ENCODE measurements at regions not wholly inside any gene's neighbourhood (a gene's known extent, or its start where the extent isn't known, plus 50 kb on each side); places are given as distances from the start of the nearest gene placed in this dataset.

DNA sequence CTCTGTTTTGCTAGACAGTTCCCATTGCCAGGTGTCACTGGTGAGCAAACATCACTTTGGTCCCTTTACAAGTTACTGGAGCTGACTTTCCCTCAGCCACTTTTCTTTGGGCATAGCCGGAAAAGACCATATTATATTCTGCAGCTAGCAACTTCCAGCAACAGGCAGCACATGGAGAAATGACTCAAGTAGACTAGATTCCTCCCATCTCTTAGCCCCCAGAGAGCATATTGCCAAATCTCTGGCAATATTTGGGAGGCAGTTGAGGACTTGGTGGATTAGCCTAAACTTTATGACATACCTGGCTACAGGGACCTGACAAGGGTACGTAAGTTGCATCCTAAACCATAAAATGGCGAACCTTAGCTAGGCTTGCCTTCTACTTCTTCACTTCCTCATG, 204.7 kb upstream of the MPDZ start:
- Histone ChIP-seq H3K27ac (ENCODE audit: low read depth) (no peak overlapping the region), H3K36me3 (ENCODE audit: insufficient read depth) (no peaks in the 10 kb centered on the region), H3K4me3 (ENCODE audit: low read depth, low read length) (no peak overlapping the region), H3K4me1 (ENCODE audit: insufficient read depth) (no peaks in the 10 kb centered on the region)
- WGBS, result 96% methylated on average over 3 of the region's 3 CpGs
- DNase-seq (ENCODE audit: extremely low spot score), result no peak

DNA sequence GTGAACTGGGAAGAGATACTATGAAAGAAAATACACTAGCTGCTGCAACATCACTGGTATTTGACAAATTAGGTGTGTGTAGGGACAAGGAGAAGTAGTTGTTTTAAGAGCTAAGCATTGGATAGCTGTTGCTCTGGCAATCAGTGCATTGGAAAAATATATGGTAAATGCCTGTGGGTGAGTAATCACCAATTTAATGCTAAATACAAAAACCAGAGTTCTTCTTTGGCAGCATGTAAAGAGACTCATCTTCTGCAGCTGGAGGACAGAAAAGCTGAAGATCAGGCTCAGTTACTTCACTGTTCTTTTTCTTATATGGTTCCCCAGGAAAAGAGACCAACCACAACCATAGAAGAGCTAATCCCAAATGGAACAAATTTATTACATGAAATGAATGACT, 201.8 kb upstream of the MPDZ start:
- no peak overlapping the region for H3K4me3 ChIP-seq (ENCODE audit: low read depth, low read length)
- H3K27ac ChIP-seq (ENCODE audit: low read depth), result no peak overlapping the region
- no peaks in the 10 kb centered on the region for H3K36me3 ChIP-seq (ENCODE audit: insufficient read depth)
- DNase-seq (ENCODE audit: extremely low spot score), result no peak
- H3K4me1 ChIP-seq (ENCODE audit: insufficient read depth), result no peaks in the 10 kb centered on the region

DNA sequence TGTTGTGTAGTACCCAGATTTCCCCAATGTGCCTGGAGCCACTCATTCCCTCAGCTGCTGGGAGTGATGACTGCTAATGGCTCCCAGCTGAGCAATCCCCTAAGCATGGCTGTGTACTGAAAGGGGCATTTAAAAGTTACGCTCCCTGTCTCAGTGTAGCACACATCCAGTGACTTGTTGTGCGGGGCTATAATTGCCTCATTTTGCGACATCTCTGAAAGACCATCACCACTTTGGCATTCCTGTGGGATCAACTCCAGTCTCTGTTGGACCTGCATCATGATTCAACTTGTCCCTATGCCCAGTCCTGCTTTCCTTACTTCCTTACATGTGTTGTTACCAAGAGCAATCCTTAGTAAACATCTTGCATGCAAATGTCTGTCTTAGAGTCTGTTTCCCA, 201.2 kb upstream of the MPDZ start:
- Histone ChIP-seq H3K27ac (ENCODE audit: low read depth) (no peak overlapping the region), H3K4me3 (ENCODE audit: low read depth, low read length) (no peak overlapping the region), H3K36me3 (ENCODE audit: insufficient read depth) (no peaks in the 10 kb centered on the region), H3K4me1 (ENCODE audit: insufficient read depth) (no peaks in the 10 kb centered on the region)
- no peak for DNase-seq (ENCODE audit: extremely low spot score)
- WGBS, result 90% methylated on average over 3 of the region's 3 CpGs

DNA sequence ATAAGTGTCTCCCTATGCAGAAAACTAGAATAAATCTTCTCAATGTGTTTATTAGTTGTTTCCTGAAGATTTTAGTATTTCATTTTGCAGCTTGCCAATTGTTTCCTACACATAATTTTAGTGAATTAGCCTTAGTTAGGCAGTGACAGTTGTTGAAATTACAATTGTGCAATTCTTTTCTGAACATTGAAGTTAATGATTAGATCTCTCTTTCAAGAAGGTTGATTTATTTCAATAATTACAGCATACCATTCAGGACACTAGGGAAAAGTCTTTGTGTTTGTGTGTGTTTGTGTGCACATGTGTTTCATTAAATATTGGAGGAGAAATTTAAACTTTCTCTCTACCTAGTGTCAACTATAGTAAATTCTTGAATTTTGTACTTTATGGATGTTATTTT, 199.6 kb upstream of the MPDZ start:
- no peak overlapping the region for H3K27ac ChIP-seq (ENCODE audit: low read depth)
- no peaks in the 10 kb centered on the region for H3K36me3 ChIP-seq (ENCODE audit: insufficient read depth)
- DNase-seq (ENCODE audit: extremely low spot score), result no peak
- no peak overlapping the region for H3K4me3 ChIP-seq (ENCODE audit: low read depth, low read length)
- no peaks in the 10 kb centered on the region for H3K4me1 ChIP-seq (ENCODE audit: insufficient read depth)

DNA sequence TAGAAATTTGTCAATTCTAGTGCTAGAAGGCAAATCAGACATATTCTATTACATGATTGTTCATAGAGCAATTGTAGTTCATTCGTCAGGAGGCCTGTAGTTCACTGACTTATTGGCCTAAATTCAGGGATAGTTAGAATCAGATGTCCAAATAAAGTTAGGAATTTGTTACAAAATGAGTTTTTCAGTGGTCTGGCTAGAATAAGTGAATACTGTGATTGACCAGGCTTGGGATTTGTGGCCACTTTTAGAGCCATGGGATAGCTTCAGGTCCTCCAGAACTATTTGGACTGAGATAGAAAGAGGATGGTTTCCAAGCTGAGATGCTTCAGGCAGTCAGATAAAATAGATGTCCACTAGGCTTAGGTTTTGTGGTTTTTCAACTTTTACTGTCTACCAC, 199.1 kb upstream of the MPDZ start:
- Histone ChIP-seq H3K4me1 (ENCODE audit: insufficient read depth) (no peaks in the 10 kb centered on the region), H3K4me3 (ENCODE audit: low read depth, low read length) (no peak overlapping the region), H3K27ac (ENCODE audit: low read depth) (no peak overlapping the region), H3K36me3 (ENCODE audit: insufficient read depth) (no peaks in the 10 kb centered on the region)
- DNase-seq (ENCODE audit: extremely low spot score), result no peak
- WGBS, result 62% methylated on average over 1 of the region's 1 CpG

DNA sequence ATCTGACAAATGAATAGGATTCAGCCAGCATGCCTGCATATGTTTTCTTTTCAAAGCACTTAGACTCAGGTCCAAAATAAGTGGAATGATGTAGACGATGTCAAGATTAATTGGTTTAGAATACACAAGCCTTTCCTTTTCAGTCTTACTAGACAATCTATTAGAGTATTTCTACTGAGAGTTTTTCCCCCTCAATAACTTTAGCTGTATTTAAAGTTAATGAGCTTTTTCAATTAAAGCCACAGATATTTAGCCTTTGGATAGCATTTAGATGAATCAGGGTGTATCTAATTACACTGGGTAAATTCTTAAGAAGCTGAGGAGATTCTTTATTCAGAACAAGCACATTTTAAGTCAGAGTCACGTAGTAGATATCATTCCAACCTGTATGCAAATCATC, 198.7 kb upstream of the MPDZ start:
- 61% methylated on average over 2 of the region's 2 CpGs for WGBS
- Histone ChIP-seq H3K4me3 (ENCODE audit: low read depth, low read length) (no peak overlapping the region), H3K27ac (ENCODE audit: low read depth) (no peak overlapping the region), H3K36me3 (ENCODE audit: insufficient read depth) (no peaks in the 10 kb centered on the region), H3K4me1 (ENCODE audit: insufficient read depth) (no peaks in the 10 kb centered on the region)
- no peak for DNase-seq (ENCODE audit: extremely low spot score)

GRCh38 chr9:13470836-13471235, 191.3 kb upstream of the MPDZ start:
- no peak for DNase-seq (ENCODE audit: extremely low spot score)
- no peaks in the 10 kb centered on the region for H3K4me1 ChIP-seq (ENCODE audit: insufficient read depth)
- no peaks in the 10 kb centered on the region for H3K36me3 ChIP-seq (ENCODE audit: insufficient read depth)
- no peak overlapping the region for H3K4me3 ChIP-seq (ENCODE audit: low read depth, low read length)
- no peak overlapping the region for H3K27ac ChIP-seq (ENCODE audit: low read depth)
- 84% methylated on average over 3 of the region's 3 CpGs for WGBS

DNA sequence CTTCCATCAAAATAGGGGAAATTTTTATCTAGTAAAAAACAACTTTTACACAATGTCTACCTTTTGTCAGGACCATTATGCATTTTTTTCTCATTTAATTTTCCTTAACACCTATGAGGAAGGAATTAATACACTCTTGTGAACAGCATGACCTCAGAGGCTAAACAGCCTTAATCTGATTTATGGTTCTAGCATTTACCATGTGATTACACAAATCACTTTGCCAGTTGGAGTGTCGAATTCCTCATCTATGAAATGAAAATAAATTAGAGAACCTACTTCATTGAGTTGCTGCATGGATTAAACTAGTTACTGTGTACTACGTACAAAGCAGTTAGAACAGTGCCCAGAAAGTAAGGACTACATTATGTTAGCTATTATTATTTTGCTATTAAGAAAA, 187.7 kb upstream of the MPDZ start:
- DNase-seq (ENCODE audit: extremely low spot score), result no peak
- no peaks in the 10 kb centered on the region for H3K36me3 ChIP-seq (ENCODE audit: insufficient read depth)
- WGBS, result 61% methylated on average over 2 of the region's 2 CpGs
- H3K27ac ChIP-seq (ENCODE audit: low read depth), result no peak overlapping the region
- no peak overlapping the region for H3K4me3 ChIP-seq (ENCODE audit: low read depth, low read length)
- no peaks in the 10 kb centered on the region for H3K4me1 ChIP-seq (ENCODE audit: insufficient read depth)

GRCh38 chr9:13461414-13461991, 182.0 kb upstream of the MPDZ start:
- WGBS, result 71% methylated on average over 4 of the region's 4 CpGs
- no peak for DNase-seq (ENCODE audit: extremely low spot score)
- no peaks in the 10 kb centered on the region for H3K36me3 ChIP-seq (ENCODE audit: insufficient read depth)
- no peak overlapping the region for H3K27ac ChIP-seq (ENCODE audit: low read depth)
- H3K4me3 ChIP-seq (ENCODE audit: low read depth, low read length), result no peak overlapping the region
- no peaks in the 10 kb centered on the region for H3K4me1 ChIP-seq (ENCODE audit: insufficient read depth)

GRCh38 chr9:13459071-13459470, 179.6 kb upstream of the MPDZ start:
- H3K36me3 ChIP-seq (ENCODE audit: insufficient read depth), result no peaks in the 10 kb centered on the region
- H3K27ac ChIP-seq (ENCODE audit: low read depth), result no peak overlapping the region
- H3K4me1 ChIP-seq (ENCODE audit: insufficient read depth), result no peaks in the 10 kb centered on the region
- WGBS, result 97% methylated on average over 3 of the region's 3 CpGs
- H3K4me3 ChIP-seq (ENCODE audit: low read depth, low read length), result no peak overlapping the region
- DNase-seq (ENCODE audit: extremely low spot score), result no peak

DNA sequence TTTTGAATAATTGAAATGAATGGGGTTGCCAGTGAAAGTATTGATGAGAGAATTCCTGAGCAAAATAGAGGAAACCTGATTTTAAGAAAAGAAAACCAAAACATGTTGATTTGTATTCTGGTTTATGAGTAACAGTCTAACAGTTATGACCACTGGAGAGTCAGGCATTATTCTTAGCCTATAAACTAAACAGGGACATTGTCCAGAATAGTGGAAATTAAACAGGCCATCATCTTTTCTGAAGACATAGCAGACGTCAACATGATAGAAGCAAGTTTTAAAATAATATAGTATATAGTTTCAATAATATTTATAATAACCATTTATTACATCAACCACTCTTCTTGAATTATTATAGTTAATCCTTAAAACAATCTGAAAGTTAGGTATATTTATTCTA, 178.3 kb upstream of the MPDZ start:
- Histone ChIP-seq H3K4me1 (ENCODE audit: insufficient read depth) (no peaks in the 10 kb centered on the region), H3K4me3 (ENCODE audit: low read depth, low read length) (no peak overlapping the region), H3K27ac (ENCODE audit: low read depth) (no peak overlapping the region), H3K36me3 (ENCODE audit: insufficient read depth) (no peaks in the 10 kb centered on the region)
- DNase-seq (ENCODE audit: extremely low spot score), result no peak
- 69% methylated on average over 1 of the region's 1 CpG for WGBS

DNA sequence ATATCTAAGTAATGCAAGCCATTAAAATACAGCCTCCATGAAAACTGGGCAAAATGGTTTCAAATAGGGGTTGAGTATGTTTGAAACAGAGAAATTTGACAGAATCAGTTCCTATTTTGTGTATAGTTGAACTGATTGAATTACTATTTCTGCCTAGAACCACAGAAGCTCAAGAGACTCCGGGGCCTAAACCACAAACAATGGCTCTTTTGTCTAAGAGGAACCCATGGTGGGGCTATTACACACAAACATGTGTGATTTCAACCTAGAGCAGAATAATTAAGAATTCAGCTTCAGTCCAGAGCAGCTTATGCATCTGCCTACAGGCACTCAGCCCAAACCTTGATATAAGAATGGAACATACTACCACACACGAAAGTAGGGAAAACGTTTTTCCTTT, 171.2 kb upstream of the MPDZ start:
- Histone ChIP-seq H3K4me1 (ENCODE audit: insufficient read depth) (no peaks in the 10 kb centered on the region), H3K27ac (ENCODE audit: low read depth) (no peak overlapping the region), H3K36me3 (ENCODE audit: insufficient read depth) (no peaks in the 10 kb centered on the region), H3K4me3 (ENCODE audit: low read depth, low read length) (no peak overlapping the region)
- DNase-seq (ENCODE audit: extremely low spot score), result no peak
- 91% methylated on average over 3 of the region's 3 CpGs for WGBS

- H3K36me3 ChIP-seq (ENCODE audit: insufficient read depth), result no peaks in the 10 kb centered on the region
- H3K4me3 ChIP-seq (ENCODE audit: low read depth, low read length), result no peak overlapping the region
- 94% methylated on average over 2 of the region's 2 CpGs for WGBS
- H3K4me1 ChIP-seq (ENCODE audit: insufficient read depth), result no peaks in the 10 kb centered on the region
- H3K27ac ChIP-seq (ENCODE audit: low read depth), result no peak overlapping the region
- no peak for DNase-seq (ENCODE audit: extremely low spot score)
These were observed 169.0 kb upstream of the MPDZ start for GRCh38 chr9:13448482-13448881.

- H3K27ac ChIP-seq (ENCODE audit: low read depth), result no peak overlapping the region
- H3K4me1 ChIP-seq (ENCODE audit: insufficient read depth), result no peaks in the 10 kb centered on the region
- H3K4me3 ChIP-seq (ENCODE audit: low read depth, low read length), result no peak overlapping the region
- H3K36me3 ChIP-seq (ENCODE audit: insufficient read depth), result no peaks in the 10 kb centered on the region
- no peak for DNase-seq (ENCODE audit: extremely low spot score)
- WGBS, result 18% methylated on average over 3 of the region's 3 CpGs
These were observed 168.4 kb upstream of the MPDZ start for GRCh38 chr9:13447843-13448422.
